Iris pigment epithelial cell (primary cell): ENCODE measurements at regions not wholly inside any gene's neighbourhood (a gene's known extent, or its start where the extent isn't known, plus 50 kb on each side); places are given as distances from the start of the nearest gene placed in this dataset.

Experiments used
- DNase-seq: peaks from one replicate; pipeline ENCODE4 v3.0.0-alpha.2; 2011; ENCODE audit warnings: low read depth

GRCh38 chr2:181380581-181380980 is 76.6 kb upstream of the ITGA4 start:
- DNase-seq = no peak

DNA sequence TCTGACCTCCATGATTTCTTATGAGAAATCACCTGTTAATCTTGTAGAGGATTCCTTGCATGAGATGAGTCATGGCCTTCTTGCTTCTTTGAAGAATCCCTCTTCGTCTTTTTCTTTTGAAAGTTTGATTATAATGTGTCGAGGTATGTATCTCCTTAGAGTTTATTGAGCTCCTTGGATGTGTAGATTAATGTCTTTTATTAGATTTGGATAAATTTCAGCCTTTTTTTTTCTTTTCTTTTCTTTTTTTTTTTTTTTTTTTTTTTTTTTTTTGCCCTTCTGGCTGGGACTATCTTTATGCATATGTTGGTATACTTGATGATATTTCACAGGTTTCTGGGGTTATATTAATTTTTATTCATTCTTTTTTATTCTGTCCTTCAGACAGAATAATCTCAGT is 72.3 kb upstream of the ITGA4 start:
- no peak for DNase-seq

- DNase-seq = no peak
Observed at GRCh38 chr2:181389524-181389923, 67.7 kb upstream of the ITGA4 start.

DNA sequence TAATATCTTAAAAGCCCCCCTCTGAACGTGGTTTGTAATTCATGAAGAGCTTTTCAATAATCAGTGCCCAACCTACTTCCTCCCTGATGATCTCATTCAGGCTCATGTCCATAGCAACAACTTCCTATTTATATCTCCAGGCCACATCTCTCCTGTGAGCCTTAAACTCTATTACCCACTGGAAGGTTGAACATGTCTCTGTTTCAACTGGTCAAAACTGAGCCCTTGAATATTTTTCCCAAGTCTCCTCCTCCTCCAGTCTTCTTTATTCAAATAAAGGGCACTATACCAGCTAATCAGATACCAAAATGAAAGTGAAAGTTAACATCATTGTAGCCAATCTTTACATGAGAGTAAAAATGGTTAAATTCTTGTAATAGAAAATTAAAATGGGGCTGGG is 63.7 kb upstream of the ITGA4 start:
- peak; percentile 80 for DNase-seq

GRCh38 chr2:181394741-181395437 is 62.3 kb upstream of the ITGA4 start:
- no peak for DNase-seq

DNA sequence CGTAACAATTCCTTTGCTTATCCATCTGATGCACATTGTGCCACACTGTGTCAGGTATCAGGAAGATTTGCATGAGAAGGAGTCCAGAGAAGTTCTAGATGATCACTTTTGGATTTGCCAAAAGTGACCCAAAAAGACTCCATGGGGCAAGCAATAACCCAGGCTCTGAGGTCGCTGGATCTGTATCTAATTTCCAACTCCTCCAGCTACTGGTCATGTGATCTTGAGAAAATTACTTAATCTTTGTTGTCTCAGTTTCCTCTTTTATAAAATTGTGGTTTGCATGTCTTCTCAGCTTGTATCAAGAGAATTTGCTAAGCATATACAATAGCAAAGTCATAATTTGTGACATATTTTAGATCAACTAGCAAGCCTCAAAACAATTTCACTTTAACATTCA is 61.3 kb upstream of the ITGA4 start:
- DNase-seq = no peak

- DNase-seq = peak; percentile 36
Observed at GRCh38 chr2:181396256-181397123, 60.7 kb upstream of the ITGA4 start.

DNA sequence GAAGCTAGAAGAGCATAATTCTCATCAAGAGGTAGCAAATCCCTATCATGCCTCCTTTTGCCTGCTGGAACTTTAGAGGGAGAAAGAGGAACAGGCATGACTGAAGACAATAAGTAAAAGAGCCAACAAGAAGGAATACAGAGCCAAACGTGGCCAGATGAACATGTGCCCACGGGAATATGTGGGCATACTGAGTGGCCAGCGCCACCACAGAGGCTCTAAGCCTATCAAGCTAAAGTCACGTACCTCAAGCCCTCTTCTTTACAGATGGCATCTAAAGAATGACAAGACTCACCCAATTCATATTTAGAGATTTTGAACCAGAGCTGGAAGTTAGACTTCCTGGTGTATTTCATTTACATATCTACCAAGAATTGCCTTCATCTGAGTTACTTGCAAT is 59.9 kb upstream of the ITGA4 start:
- DNase-seq = no peak

DNA sequence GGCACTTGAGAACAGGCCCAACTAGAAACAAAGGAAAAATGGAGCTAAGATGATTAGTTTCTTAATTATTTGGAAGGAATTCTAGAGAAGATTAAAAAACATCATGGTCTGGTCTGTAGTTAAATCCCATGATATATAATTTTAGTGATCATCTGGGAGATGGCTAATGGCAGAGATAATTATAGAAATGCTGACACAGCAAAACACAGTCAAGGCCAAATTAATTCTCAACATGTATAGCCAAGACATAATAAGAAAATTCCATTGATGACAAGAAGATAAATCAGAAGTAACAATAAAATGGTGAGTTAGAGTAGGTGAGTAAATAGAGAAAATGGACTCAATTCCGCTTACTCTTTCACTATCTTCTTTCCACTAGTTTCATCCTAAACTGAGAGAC is 59.2 kb upstream of the ITGA4 start:
- no peak for DNase-seq

- no peak for DNase-seq
Observed at GRCh38 chr2:181399027-181399426, 58.2 kb upstream of the ITGA4 start.

DNA sequence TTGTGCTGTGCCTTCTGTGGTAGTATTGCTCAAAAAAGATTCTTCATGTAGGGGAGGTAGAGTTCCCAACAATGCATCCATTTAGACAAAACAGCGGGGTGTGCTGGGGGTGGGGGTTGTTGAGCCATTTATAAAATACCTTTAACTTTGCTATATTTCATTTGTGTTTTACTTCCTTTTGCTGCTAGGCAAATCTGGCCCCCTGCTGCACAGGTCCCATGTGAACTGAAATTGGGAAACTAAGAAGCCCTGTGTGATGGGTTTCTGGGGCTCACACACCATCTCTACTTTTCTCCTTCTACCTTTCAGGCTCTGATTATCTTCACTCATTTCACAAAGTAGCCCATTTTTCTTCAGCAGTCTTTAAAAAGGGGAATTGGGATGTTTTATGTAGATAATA is 52.7 kb upstream of the ITGA4 start:
- DNase-seq = no peak

DNA sequence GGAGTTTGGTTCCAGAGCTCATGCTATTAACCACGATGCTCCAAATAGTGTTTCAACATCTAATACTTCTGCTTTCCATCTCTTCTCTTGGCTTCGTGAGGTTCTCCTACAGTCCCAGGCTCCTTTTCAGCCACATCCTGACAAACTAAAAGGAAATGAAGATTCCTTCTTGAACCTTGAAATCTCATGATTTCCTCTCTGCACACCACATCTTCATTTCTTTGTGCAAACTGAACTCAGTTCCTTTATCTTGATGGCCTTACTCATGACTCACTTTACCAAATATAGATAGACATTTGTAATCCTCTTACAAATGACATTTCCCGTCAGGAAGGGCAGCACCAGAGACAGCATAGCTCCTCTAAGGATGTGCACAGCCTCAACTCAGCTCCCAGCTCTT is 50.0 kb upstream of the ITGA4 start:
- peak; percentile 10 for DNase-seq
